ENCODE measurements at regions not wholly inside any gene's neighbourhood (a gene's known extent, or its start where the extent isn't known, plus 50 kb on each side); places are given as distances from the start of the nearest gene placed in this dataset.

GRCh38 chr22:22786301-22787115, 101.1 kb upstream of the IGLL5 start:
- TF ChIP-seq CTCF (IDR thresholded peaks at IDR 0.05; ENCODE audit: poor library complexity) (no peak), EZH2phosphoT487 (IDR thresholded peaks at IDR 0.05; ENCODE audit: low read depth, severe bottlenecking, unreplicated experiment) (no peak), EZH2 (IDR thresholded peaks at IDR 0.05; ENCODE audit: borderline replicate concordance) (no peak)

Data from hepatocyte (in vitro differentiated cells).